Mammary epithelial cell (primary cell): ENCODE measurements at regions not wholly inside any gene's neighbourhood (a gene's known extent, or its start where the extent isn't known, plus 50 kb on each side); places are given as distances from the start of the nearest gene placed in this dataset.

ENCODE experiments used
- EZH2 ChIP-seq: IDR thresholded peaks from 2 replicates; pipeline ENCODE4 v1.6.1; 2012; ENCODE audit warnings: low read length, inconsistent platforms, borderline replicate concordance
- TF ChIP-seq, protein P1 (sequence below), 2 donors: IDR thresholded peaks in 1 of 2; conservative IDR thresholded peaks in 1 of 2; 2 replicates each; pipeline ENCODE4 v1.5.1; 2011 to 2012; ENCODE audit warnings: inconsistent platforms in 2 of 2, low read length in 2 of 2, mild to moderate bottlenecking in 2 of 2, control low read depth in 1 of 2, low read depth in 1 of 2; ENCODE audit not compliant: insufficient read depth in 1 of 2; ENCODE audit errors: extremely low read depth in 1 of 2

DNA sequence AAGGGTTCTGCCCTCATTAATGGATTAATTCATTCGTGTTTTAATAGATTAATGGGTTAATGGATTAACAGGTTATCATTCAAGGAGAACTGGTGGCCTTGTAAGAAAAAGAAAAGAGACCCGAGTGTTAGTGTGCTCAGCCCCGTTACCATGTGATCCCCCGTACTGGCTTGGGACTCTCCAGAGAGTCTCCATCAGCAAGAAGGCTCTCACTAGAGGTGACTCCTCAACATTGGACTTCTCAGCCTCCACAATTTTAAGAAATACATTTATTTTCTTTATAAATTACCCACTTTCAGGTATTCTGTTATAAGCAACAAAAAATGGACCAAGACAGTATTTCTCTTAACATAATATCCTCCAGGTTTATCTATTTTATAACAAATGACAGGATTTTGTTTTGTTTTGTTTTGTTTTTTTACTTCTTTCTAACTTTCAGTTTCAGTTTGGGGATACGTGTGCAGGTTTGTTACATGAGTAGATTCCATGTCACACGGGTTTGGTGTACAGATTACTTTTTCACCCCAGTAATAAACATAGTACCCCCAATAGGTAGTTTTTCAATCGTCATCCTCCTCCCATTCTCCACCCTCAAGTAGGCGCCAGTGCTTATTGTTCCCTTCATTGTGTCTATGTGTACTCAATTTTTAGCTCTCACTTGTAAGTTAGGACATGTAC is 456.1 kb downstream of the DNAH5 start:
- no peak for TF ChIP-seq EZH2
- TF ChIP-seq, protein P1, sequence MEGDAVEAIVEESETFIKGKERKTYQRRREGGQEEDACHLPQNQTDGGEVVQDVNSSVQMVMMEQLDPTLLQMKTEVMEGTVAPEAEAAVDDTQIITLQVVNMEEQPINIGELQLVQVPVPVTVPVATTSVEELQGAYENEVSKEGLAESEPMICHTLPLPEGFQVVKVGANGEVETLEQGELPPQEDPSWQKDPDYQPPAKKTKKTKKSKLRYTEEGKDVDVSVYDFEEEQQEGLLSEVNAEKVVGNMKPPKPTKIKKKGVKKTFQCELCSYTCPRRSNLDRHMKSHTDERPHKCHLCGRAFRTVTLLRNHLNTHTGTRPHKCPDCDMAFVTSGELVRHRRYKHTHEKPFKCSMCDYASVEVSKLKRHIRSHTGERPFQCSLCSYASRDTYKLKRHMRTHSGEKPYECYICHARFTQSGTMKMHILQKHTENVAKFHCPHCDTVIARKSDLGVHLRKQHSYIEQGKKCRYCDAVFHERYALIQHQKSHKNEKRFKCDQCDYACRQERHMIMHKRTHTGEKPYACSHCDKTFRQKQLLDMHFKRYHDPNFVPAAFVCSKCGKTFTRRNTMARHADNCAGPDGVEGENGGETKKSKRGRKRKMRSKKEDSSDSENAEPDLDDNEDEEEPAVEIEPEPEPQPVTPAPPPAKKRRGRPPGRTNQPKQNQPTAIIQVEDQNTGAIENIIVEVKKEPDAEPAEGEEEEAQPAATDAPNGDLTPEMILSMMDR (conservative IDR thresholded peaks at IDR 0.05 in 1 of 2, IDR thresholded peaks at IDR 0.05 in 1 of 2; ENCODE audit: extremely low read depth in 1 of 2, insufficient read depth in 1 of 2, low read depth in 1 of 2, low read length in 2 of 2), result no peak
